Osteocyte (in vitro differentiated cells): ENCODE measurements at regions not wholly inside any gene's neighbourhood (a gene's known extent, or its start where the extent isn't known, plus 50 kb on each side); places are given as distances from the start of the nearest gene placed in this dataset.
"Not testable (repeated sequence)": the region's sequence is repeated elsewhere in the genome, so short reads cannot be mapped to it uniquely, and the experiment has no call there.

Experiments used
- DNase-seq: peaks from one replicate; pipeline ENCODE4 v3.0.0; 2021; ENCODE audit warnings: mixed read lengths; ENCODE audit not compliant: unreplicated experiment; ENCODE audit errors: extremely low spot score
- H3K27ac Mint-ChIP-seq: one replicate; pipeline ENCODE4 v1.8.0; 2021; ENCODE audit warnings: mild to moderate bottlenecking, mixed read lengths; ENCODE audit not compliant: unreplicated experiment
- H3K27me3 Mint-ChIP-seq: one replicate; pipeline ENCODE4 v1.8.0; 2021; ENCODE audit warnings: mixed read lengths; ENCODE audit not compliant: unreplicated experiment
- H3K36me3 Mint-ChIP-seq: one replicate; pipeline ENCODE4 v1.8.0; 2021; ENCODE audit warnings: mixed read lengths; ENCODE audit not compliant: unreplicated experiment
- H3K4me1 Mint-ChIP-seq: one replicate; pipeline ENCODE4 v1.8.0; 2021; ENCODE audit warnings: mixed read lengths; ENCODE audit not compliant: unreplicated experiment
- H3K4me3 Mint-ChIP-seq: one replicate; pipeline ENCODE4 v1.8.0; 2021; ENCODE audit warnings: mild to moderate bottlenecking, moderate library complexity, mixed read lengths; ENCODE audit not compliant: unreplicated experiment
- H3K9me3 Mint-ChIP-seq: one replicate; pipeline ENCODE4 v1.8.0; 2021; ENCODE audit warnings: mixed read lengths; ENCODE audit not compliant: unreplicated experiment
- TF ChIP-seq, protein P1 (sequence below): fragments of 200-600 bp; sonication (generic); IDR thresholded peaks from 2 replicates; pipeline ENCODE4 v1.5.0; 2021; ENCODE audit warnings: antibody characterized with exemption, mild to moderate bottlenecking, moderate library complexity

DNA sequence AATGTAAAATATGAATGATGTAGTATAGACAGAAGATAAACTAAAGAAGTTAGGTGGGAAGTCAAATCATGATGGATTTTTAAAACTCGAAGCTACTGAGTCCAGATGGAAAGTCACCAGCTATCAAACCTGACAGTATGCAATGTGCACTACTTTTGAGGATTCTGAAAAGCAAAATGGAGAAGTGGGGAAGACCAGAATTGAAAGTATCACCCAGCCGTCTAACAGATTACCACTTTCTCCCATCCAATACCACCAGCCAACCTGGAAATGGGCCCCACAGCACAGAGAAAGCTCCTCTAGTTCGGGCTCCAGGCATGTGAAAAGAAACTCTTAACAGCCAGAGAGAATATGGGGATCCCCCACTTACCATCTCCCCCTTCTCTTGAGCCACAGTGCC is 67.9 kb upstream of the SRRM3 start:
- H3K9me3 Mint-ChIP-seq: no peaks in the 10 kb centered on the region
- DNase-seq: no peak
- H3K27me3 Mint-ChIP-seq: peaks cover 67% of the 10 kb centered on the region
- H3K27ac Mint-ChIP-seq: no peak overlapping the region
- H3K4me1 Mint-ChIP-seq: no peaks in the 10 kb centered on the region
- no peak overlapping the region for H3K4me3 Mint-ChIP-seq
- TF ChIP-seq, protein P1, sequence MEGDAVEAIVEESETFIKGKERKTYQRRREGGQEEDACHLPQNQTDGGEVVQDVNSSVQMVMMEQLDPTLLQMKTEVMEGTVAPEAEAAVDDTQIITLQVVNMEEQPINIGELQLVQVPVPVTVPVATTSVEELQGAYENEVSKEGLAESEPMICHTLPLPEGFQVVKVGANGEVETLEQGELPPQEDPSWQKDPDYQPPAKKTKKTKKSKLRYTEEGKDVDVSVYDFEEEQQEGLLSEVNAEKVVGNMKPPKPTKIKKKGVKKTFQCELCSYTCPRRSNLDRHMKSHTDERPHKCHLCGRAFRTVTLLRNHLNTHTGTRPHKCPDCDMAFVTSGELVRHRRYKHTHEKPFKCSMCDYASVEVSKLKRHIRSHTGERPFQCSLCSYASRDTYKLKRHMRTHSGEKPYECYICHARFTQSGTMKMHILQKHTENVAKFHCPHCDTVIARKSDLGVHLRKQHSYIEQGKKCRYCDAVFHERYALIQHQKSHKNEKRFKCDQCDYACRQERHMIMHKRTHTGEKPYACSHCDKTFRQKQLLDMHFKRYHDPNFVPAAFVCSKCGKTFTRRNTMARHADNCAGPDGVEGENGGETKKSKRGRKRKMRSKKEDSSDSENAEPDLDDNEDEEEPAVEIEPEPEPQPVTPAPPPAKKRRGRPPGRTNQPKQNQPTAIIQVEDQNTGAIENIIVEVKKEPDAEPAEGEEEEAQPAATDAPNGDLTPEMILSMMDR: no peak
- H3K36me3 Mint-ChIP-seq: no peaks in the 10 kb centered on the region

DNA sequence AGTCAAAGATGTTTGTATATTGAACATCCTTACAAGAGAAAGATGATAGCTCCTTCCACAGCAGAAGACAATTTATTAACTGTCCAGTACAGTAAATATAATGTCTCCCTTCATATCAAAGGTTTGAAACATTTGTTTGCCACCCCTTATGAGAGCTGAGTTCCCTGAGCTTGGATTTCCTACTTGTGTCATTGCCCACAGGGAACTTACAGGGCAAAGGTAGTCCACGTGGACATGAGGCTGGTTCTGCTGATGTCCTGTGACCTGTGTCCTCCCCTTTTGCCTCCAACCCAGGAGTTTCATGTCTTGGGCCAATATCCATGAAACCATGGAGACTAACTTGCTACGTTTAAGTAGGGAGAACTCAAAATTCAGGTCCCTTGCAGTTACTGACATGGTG is 66.4 kb upstream of the SRRM3 start:
- peaks cover 78% of the 10 kb centered on the region for H3K27me3 Mint-ChIP-seq
- not testable (repeated sequence) for H3K36me3 Mint-ChIP-seq, H3K4me3 Mint-ChIP-seq, DNase-seq, H3K9me3 Mint-ChIP-seq, H3K4me1 Mint-ChIP-seq, H3K27ac Mint-ChIP-seq

DNA sequence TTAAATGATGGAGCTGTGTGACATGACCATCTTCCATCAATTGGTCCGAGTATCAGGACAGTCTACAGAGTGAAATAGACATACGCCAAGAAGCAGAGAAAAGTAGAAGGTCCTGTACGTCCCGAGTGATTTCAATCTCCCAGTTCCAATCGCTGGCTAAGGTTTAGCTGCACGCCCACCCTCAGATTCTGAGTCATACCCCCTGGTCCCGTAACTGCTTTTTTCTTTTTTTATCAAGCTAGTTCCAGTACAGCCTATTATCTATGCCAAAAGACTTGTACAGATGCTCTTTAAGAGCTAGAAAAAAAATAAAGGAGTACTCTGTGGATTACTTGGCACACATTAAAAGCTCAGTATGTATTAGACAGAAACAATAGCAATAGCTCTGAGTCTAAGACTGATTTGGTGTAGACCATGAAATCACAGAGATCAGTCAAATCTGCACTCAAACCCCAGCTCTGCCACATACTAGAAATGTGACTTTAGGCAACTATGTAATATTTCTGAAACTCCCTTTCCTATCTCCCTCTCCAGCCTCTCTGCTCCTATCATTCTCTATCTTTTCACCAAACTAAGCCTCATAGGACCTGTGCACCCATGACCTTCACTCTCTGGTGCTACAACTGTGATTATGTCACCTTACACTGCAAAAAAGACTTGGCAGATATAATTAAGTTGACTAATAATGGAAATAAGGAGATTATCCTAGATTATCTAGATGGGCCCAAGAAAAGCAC is 63.0 kb upstream of the SRRM3 start:
- DNase-seq, H3K27ac Mint-ChIP-seq, H3K9me3 Mint-ChIP-seq, H3K4me3 Mint-ChIP-seq, H3K4me1 Mint-ChIP-seq, H3K36me3 Mint-ChIP-seq: not testable (repeated sequence)
- peaks cover 70% of the 10 kb centered on the region for H3K27me3 Mint-ChIP-seq

DNA sequence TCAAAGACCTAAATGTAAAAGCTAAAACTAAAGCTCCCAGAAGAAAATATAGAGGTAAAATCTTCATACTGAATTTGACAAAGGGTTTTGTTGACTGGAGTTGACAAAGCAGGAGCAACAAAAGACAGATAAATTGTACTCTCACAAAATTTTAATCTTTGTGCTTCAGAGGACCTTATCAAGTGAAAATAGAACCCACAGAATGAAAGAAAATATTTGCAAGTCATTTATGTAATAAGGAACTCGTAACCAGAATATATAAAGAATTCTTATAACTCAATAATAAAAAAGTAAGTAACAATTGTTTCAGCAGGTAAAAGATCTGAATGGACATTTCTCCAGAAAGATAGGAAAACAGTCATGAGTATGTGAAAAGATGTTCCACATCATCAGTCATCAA is 62.0 kb upstream of the SRRM3 start:
- no peak overlapping the region for H3K4me3 Mint-ChIP-seq
- no peak for DNase-seq
- peaks cover 69% of the 10 kb centered on the region for H3K27me3 Mint-ChIP-seq
- no peaks in the 10 kb centered on the region for H3K9me3 Mint-ChIP-seq
- no peak overlapping the region for H3K27ac Mint-ChIP-seq
- no peaks in the 10 kb centered on the region for H3K4me1 Mint-ChIP-seq
- TF ChIP-seq, protein P1: no peak
- no peaks in the 10 kb centered on the region for H3K36me3 Mint-ChIP-seq

DNA sequence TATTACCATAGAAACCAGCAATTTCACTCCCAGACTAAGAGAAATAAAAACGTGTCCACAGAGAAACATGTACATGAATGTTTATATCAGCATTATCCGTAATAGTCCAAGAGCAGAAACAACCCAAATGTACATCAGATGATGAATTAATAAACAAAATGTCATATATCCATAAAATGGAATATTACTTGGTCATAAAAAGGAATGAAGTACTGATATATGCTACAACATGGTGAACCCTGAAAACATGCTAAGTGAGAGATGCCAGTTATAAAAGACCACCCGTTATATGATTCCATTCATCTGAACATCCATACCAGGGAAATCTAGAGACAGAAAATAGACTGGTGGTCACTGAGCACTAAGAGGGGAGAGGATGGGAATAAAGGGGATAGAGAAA is 61.4 kb upstream of the SRRM3 start:
- not testable (repeated sequence) for H3K9me3 Mint-ChIP-seq, H3K27ac Mint-ChIP-seq, H3K36me3 Mint-ChIP-seq, DNase-seq, H3K4me3 Mint-ChIP-seq, H3K4me1 Mint-ChIP-seq
- peaks cover 69% of the 10 kb centered on the region for H3K27me3 Mint-ChIP-seq

DNA sequence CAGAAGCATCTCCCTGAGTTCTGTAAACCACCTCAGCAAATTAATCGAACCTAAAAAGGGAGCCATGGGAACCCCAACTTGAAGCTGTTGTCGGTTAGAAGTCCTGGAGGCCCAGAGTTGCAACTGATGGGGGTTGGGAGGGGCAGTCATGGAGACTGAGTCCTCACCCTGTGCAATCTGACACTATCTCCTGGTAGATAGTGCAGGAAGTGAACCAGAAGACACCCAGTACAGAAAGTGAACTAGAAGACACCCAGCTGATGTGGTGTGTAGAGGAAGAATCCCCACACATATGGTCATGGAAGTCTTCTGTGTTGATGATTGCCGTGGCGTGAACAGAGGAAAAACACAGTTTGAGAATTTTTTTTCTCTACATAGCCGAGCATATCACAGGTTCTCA is 58.8 kb upstream of the SRRM3 start:
- Mint-ChIP-seq H3K4me1 (no peaks in the 10 kb centered on the region), H3K27me3 (peaks cover 56% of the 10 kb centered on the region), H3K27ac (no peak overlapping the region), H3K4me3 (no peak overlapping the region), H3K9me3 (no peaks in the 10 kb centered on the region), H3K36me3 (no peaks in the 10 kb centered on the region)
- TF ChIP-seq, protein P1: no peak
- DNase-seq: no peak

DNA sequence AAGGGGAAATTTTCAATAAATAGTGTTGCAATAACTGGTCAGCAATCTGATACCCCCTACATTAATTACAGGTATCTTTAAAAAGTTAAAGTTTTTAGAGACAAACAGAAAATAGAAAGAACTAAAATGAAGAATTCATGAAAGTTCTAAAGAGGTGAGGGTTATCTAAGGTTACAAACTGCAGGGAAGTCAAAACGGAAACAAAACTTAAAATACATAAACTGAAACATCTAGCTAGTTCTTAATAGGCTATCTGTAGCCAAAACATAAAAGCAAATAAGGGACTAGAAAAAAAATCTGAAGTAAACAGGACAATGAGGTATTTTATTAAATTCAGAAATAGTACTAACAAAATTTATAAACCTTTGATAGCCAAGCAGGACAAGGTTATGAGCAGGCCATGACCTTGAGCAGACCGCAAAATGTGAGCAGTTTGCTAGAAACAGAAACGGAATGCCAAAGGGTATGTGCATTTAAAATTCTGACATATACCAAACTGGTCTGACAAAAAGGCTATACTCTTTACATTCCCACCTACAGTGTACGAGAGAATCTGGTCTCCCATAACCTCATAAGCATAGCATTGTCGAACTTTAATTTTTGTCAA is 56.9 kb upstream of the SRRM3 start:
- H3K9me3 Mint-ChIP-seq, DNase-seq, H3K27ac Mint-ChIP-seq, H3K36me3 Mint-ChIP-seq, H3K4me1 Mint-ChIP-seq, H3K4me3 Mint-ChIP-seq: not testable (repeated sequence)
- H3K27me3 Mint-ChIP-seq: peaks cover 41% of the 10 kb centered on the region
